Embryonic facial prominence (tissue), 1 donor: ENCODE measurements at regions not wholly inside any gene's neighbourhood (a gene's known extent, or its start where the extent isn't known, plus 50 kb on each side); places are given as distances from the start of the nearest gene placed in this dataset.

ENCODE experiments used
- DNase-seq: peaks from one replicate; pipeline ENCODE4 v3.0.0-alpha.2; 2016; ENCODE audit errors: extremely low spot score

DNA sequence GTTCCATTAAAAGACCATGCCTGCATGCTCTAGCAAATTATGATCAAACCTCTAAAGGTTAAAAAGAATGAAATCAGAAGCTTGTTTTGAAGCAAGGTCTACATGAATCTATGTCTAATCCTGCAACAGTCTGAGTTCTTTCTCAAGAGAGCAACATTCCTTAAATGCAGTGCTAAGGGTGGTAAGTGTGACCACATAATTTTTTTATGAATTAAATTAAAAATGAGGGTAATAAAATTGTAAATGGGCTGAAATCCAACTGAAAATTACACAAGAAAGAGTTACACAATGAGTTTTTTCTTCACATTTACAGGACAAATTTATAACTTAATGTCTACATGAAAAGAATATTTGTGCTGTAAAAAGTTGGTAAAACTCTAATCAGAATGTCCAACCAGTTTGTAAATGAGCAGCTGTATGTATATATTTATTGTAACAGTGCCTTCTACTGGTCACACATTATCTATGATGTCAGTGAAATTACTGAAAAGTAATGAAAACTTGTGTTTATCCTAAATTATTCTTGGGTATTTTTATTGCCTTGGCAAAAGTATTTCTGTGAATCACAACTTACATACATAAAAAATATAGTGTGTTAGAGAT is 336.3 kb upstream of the PITX2 start:
- no peak for DNase-seq

DNA sequence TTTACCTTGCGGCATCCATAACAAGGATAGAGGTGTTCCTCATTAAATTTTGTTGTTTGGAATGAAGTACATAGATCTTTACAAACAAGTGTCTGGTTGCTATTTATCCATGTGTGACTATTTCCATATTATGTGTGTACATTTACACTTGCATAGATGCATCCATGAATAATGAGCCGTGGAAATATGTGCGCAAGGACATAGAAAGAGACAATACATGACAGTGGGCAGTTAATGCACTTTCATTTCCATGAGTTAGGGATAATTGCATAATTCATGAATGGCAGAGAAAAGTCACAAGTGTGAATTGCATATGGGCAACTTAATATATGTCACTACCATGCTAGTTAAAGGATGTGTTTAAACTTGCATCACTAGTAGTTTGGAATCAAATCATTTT is 338.2 kb upstream of the PITX2 start:
- no peak for DNase-seq

DNA sequence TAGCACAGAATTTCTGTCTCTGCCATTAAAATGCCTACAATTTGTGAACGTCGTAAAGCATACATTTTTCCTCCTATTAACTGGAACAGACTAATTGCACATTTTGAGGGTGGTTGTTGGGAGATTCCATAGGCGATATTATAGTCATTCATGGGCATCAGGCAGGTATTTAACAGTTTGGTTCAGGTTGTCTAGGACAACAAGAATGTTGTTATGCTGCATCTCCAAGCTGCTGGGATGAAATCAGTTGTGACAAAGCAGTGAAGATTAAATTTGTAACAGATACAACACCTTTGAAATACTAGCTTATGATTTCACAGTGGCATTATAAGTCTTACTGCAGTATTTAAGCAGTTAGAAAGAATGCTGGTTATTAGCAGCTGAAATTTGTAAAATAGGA is 339.7 kb upstream of the PITX2 start:
- DNase-seq = no peak

DNA sequence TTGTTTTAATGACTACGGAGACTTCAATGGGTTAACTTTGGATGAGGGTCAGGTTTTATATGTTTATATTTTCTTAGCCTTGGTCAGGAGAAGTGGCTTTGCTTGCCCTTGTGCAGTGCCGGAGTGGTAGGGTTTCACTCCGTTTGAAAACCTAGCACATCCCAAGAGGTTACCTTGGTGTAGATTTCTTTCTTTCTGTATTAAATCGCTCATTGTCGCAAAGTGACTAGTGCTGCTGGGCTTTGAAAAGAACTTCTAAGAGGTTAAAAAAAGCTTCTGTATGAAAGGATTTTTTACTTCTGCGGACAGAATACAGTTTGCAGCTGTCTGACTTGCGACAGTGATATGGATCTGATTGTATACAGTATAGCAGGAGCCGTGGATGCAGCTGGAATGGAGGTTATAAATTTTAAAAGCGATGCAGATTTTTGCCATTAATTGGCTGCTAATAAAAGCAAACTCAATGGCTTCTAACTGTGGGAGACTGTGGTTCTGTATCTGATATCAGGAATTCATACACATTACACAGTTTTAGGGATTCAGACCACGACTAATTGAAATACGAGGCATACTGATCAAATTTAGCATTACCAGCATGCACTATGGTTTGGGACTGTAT is 340.9 kb upstream of the PITX2 start:
- no peak for DNase-seq

DNA sequence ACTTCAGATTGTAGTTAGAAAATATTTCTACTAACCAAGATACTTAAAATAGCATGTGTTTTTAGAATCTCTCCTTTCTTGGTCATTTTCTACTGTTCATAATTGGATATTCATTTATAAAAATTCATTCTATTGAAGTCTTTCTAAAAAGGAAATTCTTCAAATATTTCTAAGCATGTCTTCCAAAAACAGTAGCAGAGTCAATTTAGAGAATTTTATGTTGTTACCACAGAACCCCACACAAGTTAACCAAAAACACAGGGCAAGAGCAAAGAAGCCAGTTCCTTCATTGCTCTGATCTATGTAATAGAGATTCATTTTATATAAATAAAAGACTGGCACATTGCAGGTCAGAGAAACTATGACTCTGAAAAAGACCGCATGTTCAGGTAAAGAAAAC is 345.1 kb upstream of the PITX2 start:
- DNase-seq = no peak

DNA sequence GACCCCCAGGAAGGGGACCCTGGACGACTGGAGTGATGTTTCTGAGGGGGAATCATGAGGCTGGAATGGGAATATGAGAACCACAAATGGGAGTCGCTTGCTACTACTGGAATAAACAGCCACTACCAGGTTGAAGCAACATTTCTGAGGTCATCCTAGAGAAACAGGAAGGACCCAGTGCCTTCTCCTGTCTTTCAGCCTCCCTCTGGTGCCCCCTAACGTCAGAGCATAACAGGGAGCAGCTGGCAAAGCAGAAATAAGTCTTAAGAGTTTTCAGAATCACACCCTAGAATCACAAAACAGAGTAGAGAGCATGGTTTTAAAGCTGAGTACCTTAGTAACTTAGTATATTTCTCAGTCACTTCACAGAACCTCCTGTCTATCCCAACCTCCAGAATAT is 347.8 kb upstream of the PITX2 start:
- no peak for DNase-seq

DNA sequence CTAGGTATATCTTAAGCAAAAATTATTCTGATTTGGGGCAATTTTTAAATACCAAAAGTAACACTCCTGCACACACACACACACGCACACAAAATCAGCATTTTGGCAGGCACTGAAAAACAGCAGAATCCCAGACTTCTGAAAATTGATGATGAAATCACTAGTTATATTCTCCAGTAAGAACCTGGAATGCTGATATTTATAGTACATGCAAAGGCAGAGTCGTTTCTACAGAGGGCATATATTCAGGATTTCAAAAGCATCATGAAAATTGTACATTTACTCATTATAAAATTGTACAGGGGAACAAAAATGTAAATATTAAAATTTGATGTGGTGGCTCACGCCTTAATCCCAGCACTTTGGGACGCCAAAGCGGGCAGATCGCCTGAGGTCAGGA is 352.5 kb upstream of the PITX2 start:
- DNase-seq = no peak

DNA sequence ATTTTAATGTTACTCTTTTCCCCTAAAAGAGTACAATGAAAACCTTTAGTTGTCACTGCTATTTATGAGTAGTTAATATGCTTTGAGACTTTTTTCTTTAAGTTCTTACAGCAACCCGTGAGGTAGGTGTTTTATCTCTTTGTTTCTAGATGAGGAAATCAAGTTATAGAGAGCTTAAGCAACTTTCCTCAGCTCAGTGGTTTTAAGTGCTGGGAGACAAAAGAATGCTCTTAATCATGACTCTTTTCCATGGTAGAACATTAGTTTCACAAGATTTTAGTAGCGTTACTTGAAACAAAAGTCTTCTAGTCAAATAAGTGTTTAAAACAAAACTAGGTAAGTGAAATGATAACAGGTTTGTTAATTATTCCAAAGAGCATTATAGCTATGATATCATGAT is 354.7 kb upstream of the PITX2 start:
- DNase-seq = no peak

DNA sequence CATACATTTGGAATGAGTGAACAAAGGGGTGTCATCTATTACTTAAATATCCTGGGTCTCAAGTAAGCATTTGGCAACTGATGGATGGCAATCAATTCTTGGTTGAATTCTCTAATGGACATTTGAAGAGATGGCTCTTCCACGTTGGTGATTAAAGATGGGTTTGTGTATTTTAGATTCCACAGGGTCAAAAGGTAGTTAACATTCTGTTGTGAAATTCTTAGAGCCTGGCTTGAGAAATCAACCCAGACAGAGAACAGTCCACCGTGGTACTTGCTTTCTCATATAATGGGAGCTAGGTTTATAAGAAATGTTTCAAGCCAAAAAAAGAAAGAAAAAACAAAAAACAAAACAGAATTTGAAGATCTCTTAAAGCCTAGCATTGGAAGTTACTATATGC is 355.9 kb upstream of the PITX2 start:
- DNase-seq = no peak

DNA sequence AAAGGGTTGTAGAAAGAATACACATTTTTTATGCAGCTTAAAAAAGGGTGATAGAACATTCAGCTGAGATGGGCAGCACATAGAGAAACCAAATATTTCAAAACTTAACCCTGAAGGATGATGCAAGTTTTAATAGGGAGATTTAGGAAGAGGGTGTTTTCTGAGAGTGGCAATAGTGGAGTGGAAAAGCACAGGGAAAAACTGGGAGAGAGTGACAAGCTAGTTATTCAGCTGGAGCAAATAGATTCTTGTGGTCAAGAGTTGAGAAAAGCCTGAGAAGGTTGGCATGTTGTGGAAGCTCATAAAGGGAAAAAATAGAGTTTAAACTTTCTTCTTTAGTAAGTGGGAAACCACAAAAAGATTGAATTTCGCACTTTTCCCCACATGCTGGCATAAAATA is 359.6 kb upstream of the PITX2 start:
- DNase-seq = no peak

DNA sequence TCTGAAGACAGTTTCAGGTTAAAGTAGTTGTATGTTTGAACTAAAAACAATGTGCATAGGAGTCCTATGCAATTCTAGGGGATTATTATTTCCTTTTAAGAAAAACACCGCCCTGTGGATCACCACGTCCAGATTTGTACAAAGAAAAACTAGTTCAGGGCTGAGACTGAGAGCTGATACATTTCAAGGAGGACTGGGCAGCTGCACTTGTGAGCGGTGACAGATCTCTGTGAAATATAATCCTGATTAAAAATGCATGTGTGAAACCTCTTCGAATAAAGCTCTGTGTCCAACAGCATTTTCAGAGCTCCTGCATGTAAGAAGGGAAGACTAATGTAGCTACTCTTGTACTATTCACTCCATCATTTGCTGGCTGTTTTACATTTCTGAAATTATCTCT is 365.8 kb upstream of the PITX2 start:
- DNase-seq = no peak

DNA sequence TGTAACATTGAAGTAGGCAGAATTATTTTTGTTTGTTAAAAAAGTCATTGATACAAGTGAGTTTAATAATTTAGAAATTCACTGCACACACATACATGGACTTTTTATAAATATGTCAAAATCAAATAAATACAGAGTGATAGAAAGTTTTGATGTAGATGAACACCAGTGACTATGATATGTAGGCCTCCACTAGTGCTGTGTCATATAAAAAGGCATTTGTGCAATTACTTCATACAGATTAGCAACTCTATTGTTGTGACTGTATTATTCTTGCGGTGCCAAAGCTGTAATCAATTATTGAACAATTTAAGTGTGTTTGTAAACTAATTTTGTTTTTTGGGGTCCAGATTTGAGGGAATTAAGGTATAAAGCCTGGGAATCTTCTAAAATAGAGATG is 366.2 kb upstream of the PITX2 start:
- DNase-seq = no peak

DNA sequence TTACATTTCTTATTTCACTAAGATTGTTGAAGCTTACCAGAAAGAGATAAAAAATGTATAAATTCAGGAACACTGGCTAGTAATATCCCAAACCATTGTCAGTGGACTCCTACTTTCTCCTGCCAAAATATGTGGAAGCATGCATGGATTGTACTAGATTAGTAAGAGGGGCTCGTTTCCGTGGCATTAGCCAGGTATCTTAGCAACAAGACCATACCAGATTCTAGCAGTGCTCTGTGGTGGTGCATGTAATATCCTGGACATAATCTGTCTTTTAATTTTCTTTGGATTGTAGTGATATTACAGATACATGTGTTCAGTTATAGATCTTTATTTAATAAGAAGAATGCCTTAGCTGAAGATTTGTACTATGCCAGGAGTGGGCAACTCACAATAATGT is 371.9 kb upstream of the PITX2 start:
- no peak for DNase-seq

DNA sequence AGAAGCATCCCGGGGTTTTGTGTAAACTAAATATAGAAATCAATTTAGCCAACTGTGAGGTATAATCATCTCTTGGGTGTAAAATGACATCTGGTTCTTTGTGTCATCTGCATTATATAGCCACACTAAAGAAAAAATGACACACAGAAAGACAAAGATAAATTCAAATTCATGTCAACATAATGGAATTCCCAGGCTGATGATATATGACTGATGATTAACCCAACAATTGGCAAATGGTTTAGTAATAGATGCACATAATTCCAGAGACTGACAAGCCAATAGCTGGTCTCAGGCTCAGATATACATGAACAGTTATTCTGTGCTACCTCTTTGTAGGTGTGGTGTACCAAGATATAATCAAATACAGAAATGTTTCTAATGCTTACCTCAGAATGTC is 375.4 kb upstream of the PITX2 start:
- no peak for DNase-seq

DNA sequence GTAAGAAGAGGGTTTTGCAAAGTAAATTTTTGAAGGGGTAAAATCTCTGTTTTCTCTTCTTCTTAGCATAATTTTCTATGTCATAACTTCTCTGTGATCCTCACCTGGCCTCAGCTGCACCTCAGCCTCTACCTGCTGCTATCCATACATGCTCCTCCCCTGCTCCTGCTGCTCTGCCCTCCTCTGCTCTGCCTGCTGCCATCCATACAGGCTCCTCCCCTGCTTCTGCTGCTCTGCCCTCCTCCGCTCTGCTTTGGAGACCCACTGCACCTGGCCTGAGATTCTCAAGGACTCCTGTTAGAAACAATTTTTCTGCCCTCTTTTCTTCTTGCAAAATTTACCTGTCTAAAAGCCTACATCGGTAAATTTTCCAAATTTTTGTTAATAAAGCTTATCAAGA is 388.6 kb upstream of the PITX2 start:
- DNase-seq = no peak

DNA sequence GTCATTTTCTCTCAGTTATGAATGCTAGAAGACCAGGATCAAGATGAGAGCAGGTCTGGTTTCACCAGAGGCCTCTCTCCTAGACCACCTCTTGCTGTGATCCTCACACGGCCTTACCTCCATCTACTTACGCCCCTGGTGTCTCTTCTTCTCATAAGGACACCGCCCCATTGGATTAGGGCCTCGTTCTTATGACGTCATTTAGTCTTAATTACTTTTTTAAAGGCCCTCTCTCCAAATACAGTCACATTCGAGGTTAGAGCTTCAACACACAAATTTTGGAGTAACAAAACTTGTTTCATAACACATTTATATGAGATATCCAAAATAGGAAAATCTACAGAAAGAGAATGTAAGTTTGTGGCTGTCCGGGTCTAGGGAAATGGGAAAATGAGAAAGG is 391.0 kb upstream of the PITX2 start:
- no peak for DNase-seq

DNA sequence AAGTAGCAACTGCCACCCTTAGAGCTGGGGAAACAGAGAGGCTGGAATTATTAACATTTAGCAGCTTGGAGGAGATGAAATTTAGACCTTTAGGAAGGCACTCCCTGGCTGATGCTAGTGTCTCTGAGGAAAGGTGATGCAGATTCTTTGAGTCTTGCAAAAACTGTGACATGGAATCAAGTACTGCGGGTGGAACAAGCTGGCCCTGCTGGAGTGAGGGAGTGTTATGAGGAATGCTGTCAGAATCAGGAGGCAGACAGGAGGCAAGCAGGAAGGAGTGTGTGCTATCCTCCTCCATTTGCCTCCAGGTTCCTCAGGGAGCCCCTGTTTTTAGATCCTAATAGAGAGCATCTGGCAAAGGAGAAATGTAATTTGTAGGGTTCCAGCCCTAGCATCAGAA is 391.7 kb upstream of the PITX2 start:
- no peak for DNase-seq

DNA sequence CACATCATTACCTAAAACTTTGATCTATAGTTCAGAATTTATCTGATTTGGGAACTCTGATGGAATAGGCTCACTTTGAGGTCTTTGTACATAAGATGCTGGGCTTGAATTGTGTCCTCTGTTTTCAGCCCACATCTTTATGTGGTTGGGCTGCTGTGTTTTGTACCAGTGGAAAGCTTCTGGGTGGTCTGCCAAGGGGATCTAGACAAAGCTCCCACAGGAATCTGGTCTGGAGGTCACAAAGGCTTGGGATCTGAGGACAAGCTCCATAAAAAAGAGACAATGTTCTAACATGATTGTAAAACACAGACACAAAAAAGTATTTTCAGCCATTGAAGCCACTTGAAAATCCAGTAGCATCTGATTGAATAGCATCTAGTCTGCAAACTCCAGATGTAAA is 393.5 kb upstream of the PITX2 start:
- DNase-seq = no peak

DNA sequence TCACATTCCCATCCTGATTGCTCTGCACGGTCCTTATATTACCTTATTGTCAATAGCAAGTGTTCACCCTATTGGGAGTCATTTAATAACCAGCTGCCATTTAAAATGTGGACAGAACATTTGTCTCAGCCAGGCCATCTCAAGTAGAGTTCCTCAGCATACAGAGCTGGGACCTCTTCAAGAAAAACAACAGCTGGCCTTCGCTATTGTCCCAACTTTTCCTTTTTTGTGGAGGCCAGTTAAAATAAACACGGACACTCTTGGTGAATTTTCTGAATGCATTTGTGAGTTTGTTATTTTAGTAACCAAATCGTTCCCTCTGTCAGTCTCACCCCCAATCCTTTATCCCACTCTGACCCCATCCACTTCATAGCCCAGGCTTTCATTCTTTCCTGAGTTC is 395.3 kb upstream of the PITX2 start:
- DNase-seq = no peak

DNA sequence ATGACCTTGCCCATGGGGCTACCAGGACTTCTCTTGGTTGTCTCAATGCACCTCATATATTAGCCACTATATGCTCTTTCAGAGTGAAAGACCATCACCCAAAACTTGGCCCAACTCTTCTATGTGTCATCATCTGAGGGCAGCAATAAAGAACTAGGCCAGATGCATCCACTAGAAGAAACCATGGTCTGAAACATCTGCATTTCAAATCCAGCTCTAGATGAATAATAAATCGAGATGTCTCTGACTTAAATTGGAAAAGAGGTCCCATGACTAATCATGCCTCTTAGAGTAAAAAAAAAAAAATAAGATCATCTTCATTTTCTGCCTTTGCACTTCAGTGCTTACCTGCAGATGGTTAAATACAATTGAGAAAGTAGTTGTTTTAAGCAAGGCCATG is 397.6 kb upstream of the PITX2 start:
- DNase-seq = no peak

DNA sequence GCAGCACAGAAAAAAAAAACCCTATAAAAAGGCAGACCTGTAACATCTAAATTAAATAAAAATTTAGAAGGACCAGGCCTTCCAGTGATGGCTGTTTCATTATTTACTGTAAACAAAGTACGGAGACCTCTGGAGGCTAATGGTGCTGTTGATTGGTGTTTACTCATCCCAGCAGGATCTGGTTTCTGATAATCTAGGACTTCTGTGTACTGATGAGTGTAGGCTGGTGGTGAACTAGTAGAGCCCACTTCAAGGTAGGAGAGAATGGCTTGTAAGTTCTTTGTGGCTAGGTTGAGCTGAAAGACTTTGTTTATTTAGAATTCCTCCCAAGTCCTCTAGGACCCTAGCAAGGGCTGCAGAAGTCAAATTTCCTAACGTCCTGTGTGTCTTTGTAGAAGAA is 398.1 kb upstream of the PITX2 start:
- DNase-seq = no peak

DNA sequence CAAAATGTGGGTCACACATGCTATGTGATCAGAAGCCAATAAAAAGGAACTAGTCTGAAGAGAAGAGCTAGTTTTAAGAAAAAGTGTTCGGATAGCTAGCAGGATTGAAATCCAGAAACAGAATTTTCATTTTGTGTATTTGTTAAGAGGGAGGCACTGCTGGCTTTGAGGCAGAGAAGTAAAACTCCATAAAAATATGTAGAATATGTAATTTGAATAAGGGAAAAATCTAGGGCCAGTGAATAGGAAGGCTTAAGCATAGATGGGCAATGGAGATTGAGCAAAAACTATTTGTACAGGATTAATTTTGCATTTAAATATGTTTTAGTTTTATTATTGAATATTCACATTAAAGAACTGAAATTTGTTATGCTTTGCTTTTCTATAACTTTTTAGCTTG is 399.9 kb upstream of the PITX2 start:
- DNase-seq = no peak

DNA sequence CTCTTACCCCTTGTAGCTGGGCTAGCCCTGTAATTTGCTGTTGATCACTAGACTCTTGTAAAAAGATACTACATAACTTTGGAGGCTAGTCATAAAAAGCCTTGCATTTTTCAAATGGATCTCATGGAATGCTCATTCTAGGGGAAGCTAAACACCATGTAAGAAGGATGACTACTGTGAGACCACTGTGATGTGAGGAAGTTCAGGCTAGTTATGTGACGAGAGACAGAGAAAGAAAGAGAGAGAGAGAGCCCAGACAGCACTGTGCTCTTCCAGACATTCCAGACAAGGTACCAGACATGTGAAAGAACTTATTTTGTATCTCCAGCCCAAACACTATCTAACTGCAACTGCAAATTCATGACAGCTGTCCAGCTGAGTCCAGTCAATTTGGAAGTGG is 404.6 kb upstream of the PITX2 start:
- no peak for DNase-seq

DNA sequence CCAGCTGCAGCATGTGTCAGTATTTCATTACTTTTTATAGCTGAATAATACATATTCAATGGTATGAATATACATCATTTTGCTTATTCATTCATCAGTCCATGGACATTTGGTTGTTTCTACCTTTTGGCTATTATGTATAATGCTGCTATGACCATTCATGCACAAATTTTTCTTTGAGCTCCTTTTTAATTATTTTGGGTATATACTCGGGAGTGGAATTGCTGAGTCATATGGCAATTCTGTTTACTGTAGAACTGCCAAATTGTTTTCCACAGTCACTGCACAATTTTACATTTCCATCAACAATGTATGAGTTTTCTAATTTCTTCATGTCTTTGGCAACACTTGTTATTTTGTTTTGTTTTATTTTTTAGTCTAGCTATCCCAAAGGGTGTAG is 405.9 kb upstream of the PITX2 start:
- DNase-seq = no peak
